ENCODE measurements at regions not wholly inside any gene's neighbourhood (a gene's known extent, or its start where the extent isn't known, plus 50 kb on each side); places are given as distances from the start of the nearest gene placed in this dataset.

DNA sequence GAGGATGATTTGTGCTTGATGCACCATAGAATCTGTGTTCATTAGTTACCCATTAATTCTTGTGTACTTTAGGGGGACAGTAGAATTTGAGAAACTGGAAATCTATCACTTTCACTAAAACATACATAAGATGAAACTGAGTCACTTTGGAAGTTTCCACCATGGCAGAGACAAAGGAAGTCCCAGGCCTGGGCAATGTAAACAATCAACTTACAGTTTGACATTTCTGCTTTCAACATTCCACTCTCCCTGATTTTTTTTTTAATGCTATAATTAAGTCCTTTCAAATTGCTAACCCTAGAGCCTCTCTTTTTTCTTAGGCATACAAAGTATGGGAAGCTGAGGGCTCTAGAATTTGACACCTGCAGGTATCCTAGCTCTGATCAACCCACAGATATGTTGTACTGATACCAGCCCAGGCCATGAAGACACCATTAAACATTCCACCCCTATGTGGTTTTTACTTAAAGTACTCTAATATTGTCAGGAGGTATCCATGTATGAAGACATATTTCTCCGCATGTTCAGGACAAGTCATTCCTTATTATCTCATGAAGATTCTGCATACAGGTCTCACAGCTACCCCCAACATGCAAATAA, 88.5 kb upstream of the GLS start:
- TF ChIP-seq SIN3A (IDR thresholded peaks at IDR 0.05; ENCODE audit: borderline replicate concordance, insufficient read depth, low read depth, low read length) (no peak), POLR2AphosphoS5 (IDR thresholded peaks at IDR 0.05; ENCODE audit: low read depth, low read length) (no peak), REST (IDR thresholded peaks at IDR 0.05; ENCODE audit: insufficient read depth in 1 of 2, low read depth in 2 of 2, low read length in 1 of 2) (no peak)
- TF ChIP-seq, protein P1, sequence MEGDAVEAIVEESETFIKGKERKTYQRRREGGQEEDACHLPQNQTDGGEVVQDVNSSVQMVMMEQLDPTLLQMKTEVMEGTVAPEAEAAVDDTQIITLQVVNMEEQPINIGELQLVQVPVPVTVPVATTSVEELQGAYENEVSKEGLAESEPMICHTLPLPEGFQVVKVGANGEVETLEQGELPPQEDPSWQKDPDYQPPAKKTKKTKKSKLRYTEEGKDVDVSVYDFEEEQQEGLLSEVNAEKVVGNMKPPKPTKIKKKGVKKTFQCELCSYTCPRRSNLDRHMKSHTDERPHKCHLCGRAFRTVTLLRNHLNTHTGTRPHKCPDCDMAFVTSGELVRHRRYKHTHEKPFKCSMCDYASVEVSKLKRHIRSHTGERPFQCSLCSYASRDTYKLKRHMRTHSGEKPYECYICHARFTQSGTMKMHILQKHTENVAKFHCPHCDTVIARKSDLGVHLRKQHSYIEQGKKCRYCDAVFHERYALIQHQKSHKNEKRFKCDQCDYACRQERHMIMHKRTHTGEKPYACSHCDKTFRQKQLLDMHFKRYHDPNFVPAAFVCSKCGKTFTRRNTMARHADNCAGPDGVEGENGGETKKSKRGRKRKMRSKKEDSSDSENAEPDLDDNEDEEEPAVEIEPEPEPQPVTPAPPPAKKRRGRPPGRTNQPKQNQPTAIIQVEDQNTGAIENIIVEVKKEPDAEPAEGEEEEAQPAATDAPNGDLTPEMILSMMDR (IDR thresholded peaks at IDR 0.05) = no peak

Measured in Panc1 (cell line).